K562 (cell line): ENCODE measurements at regions not wholly inside any gene's neighbourhood (a gene's known extent, or its start where the extent isn't known, plus 50 kb on each side); places are given as distances from the start of the nearest gene placed in this dataset.

Experiments used
- POLR2A ChIP-seq: fragments of 450-650 bp; conservative IDR thresholded peaks from 2 replicates; pipeline ENCODE4 v1.6.1; 2016
- ZBTB1 ChIP-seq: sonication (generic); formaldehyde crosslinking; IDR thresholded peaks from 2 replicates; pipeline ENCODE4 v1.8.1; 2023; ENCODE audit warnings: missing genetic modification reagents, low read depth, mild to moderate bottlenecking, borderline replicate concordance
- ZKSCAN1 ChIP-seq: fragments of 150-350 bp; IDR thresholded peaks from 2 replicates; pipeline ENCODE4 v1.6.1; 2016; ENCODE audit warnings: low read depth, low read length

- TF ChIP-seq ZBTB1 (CRISPR knock-in tag) (no peak), ZKSCAN1 (no peak), POLR2A (no peak)
Measured at GRCh38 chr14:85195872-85196477, 334.0 kb upstream of the FLRT2 start.
